ENCODE measurements at regions not wholly inside any gene's neighbourhood (a gene's known extent, or its start where the extent isn't known, plus 50 kb on each side); places are given as distances from the start of the nearest gene placed in this dataset.

DNA sequence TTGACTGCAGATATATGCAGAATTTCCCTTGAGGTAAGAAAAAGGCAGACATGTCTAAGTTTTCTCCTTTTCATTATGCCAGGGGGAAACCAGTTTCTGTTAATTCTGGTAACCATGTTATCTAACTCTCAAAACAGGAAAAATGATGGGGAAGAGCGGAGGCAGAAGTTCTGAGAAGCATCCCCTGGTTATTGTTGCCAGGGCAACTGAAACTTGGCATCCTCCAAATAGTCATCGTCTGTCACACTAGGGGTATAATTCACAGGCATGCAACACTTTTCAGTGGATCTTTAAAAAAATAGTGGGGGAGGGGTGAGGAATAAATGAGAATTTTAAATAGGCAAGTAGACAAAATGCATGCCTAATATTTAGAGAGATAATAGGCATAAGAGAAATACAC, 715.3 kb upstream of the CXADR start:
- H3K4me3 ChIP-seq (ENCODE audit: low read depth, low read length): no peak overlapping the region
- in situ Hi-C loops (cut with HindIII; ENCODE audit: low sequenced_read_pairs): no loop called here
- DNase-seq (ENCODE audit: low read depth, low spot score): no peak
- TF ChIP-seq, protein P1, sequence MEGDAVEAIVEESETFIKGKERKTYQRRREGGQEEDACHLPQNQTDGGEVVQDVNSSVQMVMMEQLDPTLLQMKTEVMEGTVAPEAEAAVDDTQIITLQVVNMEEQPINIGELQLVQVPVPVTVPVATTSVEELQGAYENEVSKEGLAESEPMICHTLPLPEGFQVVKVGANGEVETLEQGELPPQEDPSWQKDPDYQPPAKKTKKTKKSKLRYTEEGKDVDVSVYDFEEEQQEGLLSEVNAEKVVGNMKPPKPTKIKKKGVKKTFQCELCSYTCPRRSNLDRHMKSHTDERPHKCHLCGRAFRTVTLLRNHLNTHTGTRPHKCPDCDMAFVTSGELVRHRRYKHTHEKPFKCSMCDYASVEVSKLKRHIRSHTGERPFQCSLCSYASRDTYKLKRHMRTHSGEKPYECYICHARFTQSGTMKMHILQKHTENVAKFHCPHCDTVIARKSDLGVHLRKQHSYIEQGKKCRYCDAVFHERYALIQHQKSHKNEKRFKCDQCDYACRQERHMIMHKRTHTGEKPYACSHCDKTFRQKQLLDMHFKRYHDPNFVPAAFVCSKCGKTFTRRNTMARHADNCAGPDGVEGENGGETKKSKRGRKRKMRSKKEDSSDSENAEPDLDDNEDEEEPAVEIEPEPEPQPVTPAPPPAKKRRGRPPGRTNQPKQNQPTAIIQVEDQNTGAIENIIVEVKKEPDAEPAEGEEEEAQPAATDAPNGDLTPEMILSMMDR (IDR thresholded peaks at IDR 0.05; ENCODE audit: low read depth, low read length): no peak

DNA sequence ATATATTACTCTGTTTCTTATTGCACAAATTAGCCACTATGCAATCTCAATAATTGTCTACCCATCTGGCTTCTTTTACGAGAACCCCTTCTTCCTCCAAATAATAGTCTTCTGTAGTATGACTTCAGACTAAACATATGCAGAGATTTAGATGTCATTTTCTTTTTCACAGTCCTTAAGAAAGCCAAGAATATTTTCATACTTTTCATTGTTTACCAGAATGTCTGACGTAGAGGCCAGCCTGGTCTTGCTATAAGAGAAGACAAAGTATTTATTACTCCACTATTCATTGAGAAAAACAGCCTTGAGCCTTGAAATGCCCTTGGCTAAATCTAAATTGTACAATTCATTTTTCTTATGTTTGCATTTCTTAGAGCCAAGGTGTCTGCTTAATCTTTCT, 714.9 kb upstream of the CXADR start:
- DNase-seq (ENCODE audit: low read depth, low spot score): no peak

GRCh38 chr21:16800536-16801275, 712.1 kb upstream of the CXADR start:
- no peak overlapping the region for H3K4me3 ChIP-seq (ENCODE audit: low read depth, low read length)
- TF ChIP-seq, protein P1 (IDR thresholded peaks at IDR 0.05; ENCODE audit: low read depth, low read length): no peak
- in situ Hi-C loops (cut with HindIII; ENCODE audit: low sequenced_read_pairs): no loop called here
- no peak for DNase-seq (ENCODE audit: low read depth, low spot score)

More for the DNA sequence above, 714.9 kb upstream of the CXADR start:
- no peak overlapping the region for H3K4me3 ChIP-seq (ENCODE audit: low read depth, low read length)
- TF ChIP-seq, protein P1 (IDR thresholded peaks at IDR 0.05; ENCODE audit: low read depth, low read length): no peak
- in situ Hi-C loops (cut with HindIII; ENCODE audit: low sequenced_read_pairs): no loop called here

DNA sequence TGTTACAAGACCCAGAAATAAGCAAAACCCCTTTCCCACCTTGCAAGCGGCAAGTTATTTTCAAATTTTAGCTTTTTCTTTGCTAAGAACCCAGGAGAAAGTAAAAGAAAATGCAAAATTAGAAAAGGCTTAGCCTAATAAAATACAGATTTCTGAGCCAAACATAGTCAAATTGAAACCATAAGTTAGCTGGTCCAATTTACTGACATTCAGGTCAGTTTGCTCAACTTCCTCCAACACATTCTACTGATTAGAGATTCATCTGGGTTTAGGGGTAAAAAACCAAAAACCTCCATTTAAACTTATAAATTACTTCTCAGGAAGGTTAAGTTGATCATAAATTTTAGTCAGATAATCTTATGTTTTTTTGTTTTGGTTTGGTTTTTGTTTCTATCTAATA, 701.8 kb upstream of the CXADR start:
- in situ Hi-C loops (cut with HindIII; ENCODE audit: low sequenced_read_pairs): no loop called here
- no peak for DNase-seq (ENCODE audit: low read depth, low spot score)
- no peak overlapping the region for H3K4me3 ChIP-seq (ENCODE audit: low read depth, low read length)
- TF ChIP-seq, protein P1 (IDR thresholded peaks at IDR 0.05; ENCODE audit: low read depth, low read length): no peak

GRCh38 chr21:16811970-16812369, 700.9 kb upstream of the CXADR start:
- TF ChIP-seq, protein P1 (IDR thresholded peaks at IDR 0.05; ENCODE audit: low read depth, low read length): no peak
- in situ Hi-C loops (cut with HindIII; ENCODE audit: low sequenced_read_pairs): no loop called here
- no peak for DNase-seq (ENCODE audit: low read depth, low spot score)
- H3K4me3 ChIP-seq (ENCODE audit: low read depth, low read length): no peak overlapping the region

DNA sequence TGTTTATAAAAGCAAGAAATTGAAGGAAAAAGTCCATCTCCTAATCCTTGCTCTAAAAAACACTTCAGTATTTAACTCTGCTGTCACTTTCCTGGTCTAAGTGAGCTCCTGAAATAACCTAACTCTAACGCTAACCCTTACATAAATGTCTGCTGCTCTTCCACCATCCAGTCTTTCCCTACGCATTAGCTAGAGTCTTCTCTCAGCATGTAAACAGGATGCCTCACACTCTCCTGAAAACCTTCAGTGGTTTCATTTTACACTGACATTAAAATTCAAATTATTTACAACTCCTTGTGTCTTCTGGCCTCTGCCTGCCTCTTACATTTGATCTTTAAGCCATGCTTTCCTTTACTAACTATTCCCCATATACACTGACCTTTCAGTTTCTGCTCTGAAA, 697.6 kb upstream of the CXADR start:
- in situ Hi-C loops (cut with HindIII; ENCODE audit: low sequenced_read_pairs): no loop called here
- DNase-seq (ENCODE audit: low read depth, low spot score): no peak
- H3K4me3 ChIP-seq (ENCODE audit: low read depth, low read length): no peak overlapping the region
- TF ChIP-seq, protein P1 (IDR thresholded peaks at IDR 0.05; ENCODE audit: low read depth, low read length): no peak

Data from astrocyte of the spinal cord (primary cell).